ENCODE measurements at regions not wholly inside any gene's neighbourhood (a gene's known extent, or its start where the extent isn't known, plus 50 kb on each side); places are given as distances from the start of the nearest gene placed in this dataset.

- intact Hi-C loops (cut with micrococcal nuclease) = no loop called here
- Mint-ChIP-seq H3K27ac (no peak overlapping the region), H3K27me3 (ENCODE audit: insufficient read depth) (peaks cover 13% of the 10 kb centered on the region), H3K36me3 (ENCODE audit: low read depth) (no peaks in the 10 kb centered on the region), H3K9me3 (peaks cover 7% of the 10 kb centered on the region), H3K4me3 (no peak overlapping the region), H3K4me1 (ENCODE audit: low read depth) (peaks cover 7% of the 10 kb centered on the region)
- no peak for DNase-seq (ENCODE audit: low spot score)
These were observed 78.3 kb upstream of the RNU6ATAC start for GRCh38 chr9:134242706-134243105.

GRCh38 chr9:134243778-134244467 is 79.6 kb upstream of the RNU6ATAC start:
- Mint-ChIP-seq H3K36me3 (ENCODE audit: low read depth) (no peaks in the 10 kb centered on the region), H3K9me3 (peaks cover 13% of the 10 kb centered on the region), H3K27me3 (ENCODE audit: insufficient read depth) (peaks cover 13% of the 10 kb centered on the region), H3K27ac (no peak overlapping the region), H3K4me3 (no peak overlapping the region), H3K4me1 (ENCODE audit: low read depth) (peaks cover 7% of the 10 kb centered on the region)
- intact Hi-C loops (cut with micrococcal nuclease) = no loop called here
- DNase-seq (ENCODE audit: low spot score) = peak; percentile 11

- H3K36me3 Mint-ChIP-seq (ENCODE audit: low read depth) = no peaks in the 10 kb centered on the region
- DNase-seq (ENCODE audit: low spot score) = no peak
- peak overlapping the region; percentile 46 for H3K27ac Mint-ChIP-seq
- H3K9me3 Mint-ChIP-seq = peaks cover 13% of the 10 kb centered on the region
- H3K4me1 Mint-ChIP-seq (ENCODE audit: low read depth) = peaks cover 7% of the 10 kb centered on the region
- no peak overlapping the region for H3K4me3 Mint-ChIP-seq
- intact Hi-C loops (cut with micrococcal nuclease) = no loop called here
- H3K27me3 Mint-ChIP-seq (ENCODE audit: insufficient read depth) = peaks cover 13% of the 10 kb centered on the region
These were observed 80.8 kb upstream of the RNU6ATAC start for GRCh38 chr9:134245179-134245578.

GRCh38 chr9:134247918-134248631 is 78.2 kb upstream of the RXRA start:
- Mint-ChIP-seq H3K4me1 (ENCODE audit: low read depth) (peaks cover 7% of the 10 kb centered on the region), H3K4me3 (no peak overlapping the region), H3K36me3 (ENCODE audit: low read depth) (no peaks in the 10 kb centered on the region), H3K9me3 (peaks cover 13% of the 10 kb centered on the region), H3K27ac (no peak overlapping the region), H3K27me3 (ENCODE audit: insufficient read depth) (peaks cover 13% of the 10 kb centered on the region)
- intact Hi-C loops (cut with micrococcal nuclease) = no loop called here
- no peak for DNase-seq (ENCODE audit: low spot score)

GRCh38 chr9:134251296-134252069 is 74.8 kb upstream of the RXRA start:
- intact Hi-C loops (cut with micrococcal nuclease) = no loop called here
- Mint-ChIP-seq H3K4me1 (ENCODE audit: low read depth) (no peaks in the 10 kb centered on the region), H3K27ac (no peak overlapping the region), H3K4me3 (no peak overlapping the region), H3K27me3 (ENCODE audit: insufficient read depth) (no peaks in the 10 kb centered on the region), H3K9me3 (peaks cover 6% of the 10 kb centered on the region), H3K36me3 (ENCODE audit: low read depth) (no peaks in the 10 kb centered on the region)
- no peak for DNase-seq (ENCODE audit: low spot score)

GRCh38 chr9:134252084-134252830 is 74.0 kb upstream of the RXRA start:
- Mint-ChIP-seq H3K4me3 (no peak overlapping the region), H3K36me3 (ENCODE audit: low read depth) (no peaks in the 10 kb centered on the region), H3K27ac (no peak overlapping the region), H3K9me3 (peaks cover 6% of the 10 kb centered on the region), H3K4me1 (ENCODE audit: low read depth) (no peaks in the 10 kb centered on the region), H3K27me3 (ENCODE audit: insufficient read depth) (no peaks in the 10 kb centered on the region)
- intact Hi-C loops (cut with micrococcal nuclease) = no loop called here
- no peak for DNase-seq (ENCODE audit: low spot score)

- intact Hi-C loops (cut with micrococcal nuclease) = no loop called here
- Mint-ChIP-seq H3K27me3 (ENCODE audit: insufficient read depth) (no peaks in the 10 kb centered on the region), H3K27ac (no peak overlapping the region), H3K36me3 (ENCODE audit: low read depth) (no peaks in the 10 kb centered on the region), H3K4me1 (ENCODE audit: low read depth) (no peaks in the 10 kb centered on the region), H3K9me3 (no peaks in the 10 kb centered on the region), H3K4me3 (no peak overlapping the region)
- DNase-seq (ENCODE audit: low spot score) = no peak
These were observed 72.5 kb upstream of the RXRA start for GRCh38 chr9:134253606-134254205.

- Mint-ChIP-seq H3K27me3 (ENCODE audit: insufficient read depth) (no peaks in the 10 kb centered on the region), H3K36me3 (ENCODE audit: low read depth) (no peaks in the 10 kb centered on the region), H3K27ac (no peak overlapping the region), H3K4me3 (no peak overlapping the region), H3K9me3 (no peaks in the 10 kb centered on the region), H3K4me1 (ENCODE audit: low read depth) (no peaks in the 10 kb centered on the region)
- DNase-seq (ENCODE audit: low spot score) = no peak
- intact Hi-C loops (cut with micrococcal nuclease) = no loop called here
These were observed 67.9 kb upstream of the RXRA start for GRCh38 chr9:134258332-134258731.

GRCh38 chr9:134258828-134259546 is 67.3 kb upstream of the RXRA start:
- no peak for DNase-seq (ENCODE audit: low spot score)
- intact Hi-C loops (cut with micrococcal nuclease) = no loop called here
- H3K4me1 Mint-ChIP-seq (ENCODE audit: low read depth) = no peaks in the 10 kb centered on the region

GRCh38 chr9:134259708-134260107 is 66.5 kb upstream of the RXRA start:
- no peak for DNase-seq (ENCODE audit: low spot score)
- no peak overlapping the region for H3K4me3 Mint-ChIP-seq
- no peaks in the 10 kb centered on the region for H3K4me1 Mint-ChIP-seq (ENCODE audit: low read depth)
- intact Hi-C loops (cut with micrococcal nuclease) = no loop called here
- H3K36me3 Mint-ChIP-seq (ENCODE audit: low read depth) = no peaks in the 10 kb centered on the region
- no peak overlapping the region for H3K27ac Mint-ChIP-seq
- peaks cover 4% of the 10 kb centered on the region for H3K27me3 Mint-ChIP-seq (ENCODE audit: insufficient read depth)
- no peaks in the 10 kb centered on the region for H3K9me3 Mint-ChIP-seq

More at GRCh38 chr9:134258828-134259546, 67.3 kb upstream of the RXRA start:
- Mint-ChIP-seq H3K4me3 (no peak overlapping the region), H3K27me3 (ENCODE audit: insufficient read depth) (peaks cover 4% of the 10 kb centered on the region), H3K9me3 (no peaks in the 10 kb centered on the region), H3K27ac (no peak overlapping the region), H3K36me3 (ENCODE audit: low read depth) (no peaks in the 10 kb centered on the region)

GRCh38 chr9:134260801-134261200 is 65.5 kb upstream of the RXRA start:
- Mint-ChIP-seq H3K4me1 (ENCODE audit: low read depth) (no peaks in the 10 kb centered on the region), H3K9me3 (no peaks in the 10 kb centered on the region), H3K27me3 (ENCODE audit: insufficient read depth) (peaks cover 4% of the 10 kb centered on the region), H3K4me3 (no peak overlapping the region), H3K36me3 (ENCODE audit: low read depth) (no peaks in the 10 kb centered on the region), H3K27ac (no peak overlapping the region)
- DNase-seq (ENCODE audit: low spot score) = no peak
- intact Hi-C loops (cut with micrococcal nuclease) = no loop called here

GRCh38 chr9:134262035-134262434 is 64.2 kb upstream of the RXRA start:
- DNase-seq (ENCODE audit: low spot score) = no peak
- intact Hi-C loops (cut with micrococcal nuclease) = no loop called here
- Mint-ChIP-seq H3K27ac (no peak overlapping the region), H3K4me1 (ENCODE audit: low read depth) (no peaks in the 10 kb centered on the region), H3K36me3 (ENCODE audit: low read depth) (no peaks in the 10 kb centered on the region), H3K4me3 (no peak overlapping the region), H3K9me3 (no peaks in the 10 kb centered on the region), H3K27me3 (ENCODE audit: insufficient read depth) (peaks cover 6% of the 10 kb centered on the region)
